Uterus (tissue), 3 donors: ENCODE measurements at regions not wholly inside any gene's neighbourhood (a gene's known extent, or its start where the extent isn't known, plus 50 kb on each side); places are given as distances from the start of the nearest gene placed in this dataset.

ENCODE experiments used
- DNase-seq, 2 donors: peaks; one replicate each; pipeline ENCODE4 v3.0.0-alpha.2; 2019 to 2020
- H3K27ac ChIP-seq, 2 donors: fragments of 200-600 bp; sonication (generic); 1 replicate in 1 of 2; 2 replicates in 1 of 2; pipeline ENCODE4 v1.5.1; 2016 to 2018
- H3K27me3 ChIP-seq, 2 donors: fragments of 200-600 bp; sonication (generic); one replicate each; pipeline ENCODE4 v1.5.1; 2018 to 2019; ENCODE audit warnings: control low read depth in 1 of 2
- H3K36me3 ChIP-seq, 2 donors: fragments of 200-600 bp; sonication (generic); one replicate each; pipeline ENCODE4 v1.5.1; 2019; ENCODE audit warnings: control low read depth in 1 of 2
- H3K4me1 ChIP-seq, 2 donors: fragments of 200-600 bp; sonication (generic); one replicate each; pipeline ENCODE4 v1.5.1; 2018 to 2019; ENCODE audit warnings: control low read depth in 1 of 2
- H3K4me3 ChIP-seq, 2 donors: fragments of 200-600 bp; sonication (generic); 1 replicate in 1 of 2; 2 replicates in 1 of 2; pipeline ENCODE4 v1.5.1; 2018 to 2019; ENCODE audit warnings: mild to moderate bottlenecking in 1 of 2
- H3K9me3 ChIP-seq, 2 donors: fragments of 200-600 bp; sonication (generic); one replicate each; pipeline ENCODE4 v1.5.1; 2019; ENCODE audit warnings: control low read depth in 1 of 2
- POLR2A ChIP-seq, 2 donors: fragments of 450-650 bp; IDR thresholded peaks; one replicate each; pipeline ENCODE4 v1.6.1; 2016; ENCODE audit warnings: antibody characterized with exemption in 2 of 2, mild to moderate bottlenecking in 1 of 2, moderate library complexity in 1 of 2
- intact Hi-C: fragments of 100-400 bp; cut with DNase I; formaldehyde crosslinking; loops from one replicate; pipeline ENCODE4 v1.15.1; 2023; ENCODE audit warnings: low total_unique reads
- TF ChIP-seq, protein P1 (sequence below), 4 experiments: fragments of 200-600 bp in 2 of 4; fragments of 450-650 bp in 2 of 4; sonication (generic) in 2 of 4; IDR thresholded peaks; one replicate each; pipeline ENCODE4 v1.5.1; 2016 to 2019; ENCODE audit warnings: antibody characterized with exemption in 4 of 4, mild to moderate bottlenecking in 2 of 4, moderate library complexity in 1 of 4
- donor health status: DM: yes; HTN: yes; CAD: no.

DNA sequence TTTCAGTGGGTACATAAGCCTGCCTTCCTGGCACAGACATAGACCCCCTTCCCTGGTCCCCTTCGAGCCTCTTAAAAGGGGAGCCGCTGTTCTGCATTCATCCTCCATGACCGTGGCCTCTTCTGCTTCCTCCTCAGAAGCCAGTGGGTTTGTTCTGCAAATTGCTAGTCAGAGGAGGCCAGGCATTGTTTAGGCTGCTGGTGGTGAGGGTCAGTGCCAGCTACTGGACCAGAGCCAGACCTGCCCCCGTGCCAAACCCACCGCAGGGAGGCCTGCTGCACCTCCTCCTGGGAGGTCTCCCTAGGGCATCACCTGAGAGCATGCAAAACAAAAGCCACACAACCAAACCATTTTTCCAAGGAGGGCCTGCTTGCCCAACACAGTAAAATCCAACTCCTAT lies 178.4 kb downstream of the MIS18A start:
- no peak for DNase-seq
- H3K9me3 ChIP-seq: no peaks in the 10 kb centered on the region
- H3K4me3 ChIP-seq: no peak overlapping the region
- no peaks in the 10 kb centered on the region for H3K36me3 ChIP-seq
- no peak overlapping the region for H3K27ac ChIP-seq
- intact Hi-C loops: no loop called here
- no peaks in the 10 kb centered on the region for H3K4me1 ChIP-seq
- no peaks in the 10 kb centered on the region for H3K27me3 ChIP-seq
- TF ChIP-seq POLR2A (IDR thresholded peaks at IDR 0.05): no peak
- TF ChIP-seq, protein P1, sequence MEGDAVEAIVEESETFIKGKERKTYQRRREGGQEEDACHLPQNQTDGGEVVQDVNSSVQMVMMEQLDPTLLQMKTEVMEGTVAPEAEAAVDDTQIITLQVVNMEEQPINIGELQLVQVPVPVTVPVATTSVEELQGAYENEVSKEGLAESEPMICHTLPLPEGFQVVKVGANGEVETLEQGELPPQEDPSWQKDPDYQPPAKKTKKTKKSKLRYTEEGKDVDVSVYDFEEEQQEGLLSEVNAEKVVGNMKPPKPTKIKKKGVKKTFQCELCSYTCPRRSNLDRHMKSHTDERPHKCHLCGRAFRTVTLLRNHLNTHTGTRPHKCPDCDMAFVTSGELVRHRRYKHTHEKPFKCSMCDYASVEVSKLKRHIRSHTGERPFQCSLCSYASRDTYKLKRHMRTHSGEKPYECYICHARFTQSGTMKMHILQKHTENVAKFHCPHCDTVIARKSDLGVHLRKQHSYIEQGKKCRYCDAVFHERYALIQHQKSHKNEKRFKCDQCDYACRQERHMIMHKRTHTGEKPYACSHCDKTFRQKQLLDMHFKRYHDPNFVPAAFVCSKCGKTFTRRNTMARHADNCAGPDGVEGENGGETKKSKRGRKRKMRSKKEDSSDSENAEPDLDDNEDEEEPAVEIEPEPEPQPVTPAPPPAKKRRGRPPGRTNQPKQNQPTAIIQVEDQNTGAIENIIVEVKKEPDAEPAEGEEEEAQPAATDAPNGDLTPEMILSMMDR (IDR thresholded peaks at IDR 0.05): no peak

DNA sequence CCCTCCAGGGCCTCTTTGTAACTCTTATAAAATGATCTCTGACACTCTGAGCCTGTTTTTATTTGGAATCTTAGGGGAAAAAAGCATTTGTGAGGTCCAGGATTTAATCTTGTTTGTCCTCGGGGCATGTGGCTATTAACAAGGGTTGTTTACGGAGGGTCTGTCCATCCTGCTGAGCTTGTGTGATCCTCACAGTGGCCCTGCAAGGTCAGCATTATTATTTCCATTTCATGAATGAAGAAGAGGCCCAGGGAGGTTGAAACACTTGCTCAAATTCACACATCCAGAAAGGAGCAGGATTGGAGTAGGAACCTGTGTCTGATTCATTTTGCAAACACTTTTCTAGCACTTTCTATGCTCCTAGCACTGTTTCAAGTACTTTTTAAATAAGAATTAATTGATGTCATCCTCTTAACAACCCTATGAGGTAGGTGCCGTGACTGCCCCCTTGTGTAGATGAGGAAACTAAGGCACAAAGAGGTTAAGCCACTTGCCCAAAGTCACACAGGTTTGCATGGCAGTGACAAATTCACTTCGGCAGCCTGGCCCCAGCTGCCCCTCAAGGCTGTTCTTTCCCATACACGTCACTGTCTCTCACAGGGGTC lies 178.9 kb downstream of the MIS18A start:
- no peak for TF ChIP-seq POLR2A (IDR thresholded peaks at IDR 0.05)
- TF ChIP-seq, protein P1 (IDR thresholded peaks at IDR 0.05): no peak
- Histone ChIP-seq H3K4me1 (no peaks in the 10 kb centered on the region), H3K27me3 (no peaks in the 10 kb centered on the region), H3K9me3 (no peaks in the 10 kb centered on the region), H3K36me3 (no peaks in the 10 kb centered on the region), H3K27ac (no peak overlapping the region), H3K4me3 (no peak overlapping the region)
- intact Hi-C loops: no loop called here
- DNase-seq: no peak

DNA sequence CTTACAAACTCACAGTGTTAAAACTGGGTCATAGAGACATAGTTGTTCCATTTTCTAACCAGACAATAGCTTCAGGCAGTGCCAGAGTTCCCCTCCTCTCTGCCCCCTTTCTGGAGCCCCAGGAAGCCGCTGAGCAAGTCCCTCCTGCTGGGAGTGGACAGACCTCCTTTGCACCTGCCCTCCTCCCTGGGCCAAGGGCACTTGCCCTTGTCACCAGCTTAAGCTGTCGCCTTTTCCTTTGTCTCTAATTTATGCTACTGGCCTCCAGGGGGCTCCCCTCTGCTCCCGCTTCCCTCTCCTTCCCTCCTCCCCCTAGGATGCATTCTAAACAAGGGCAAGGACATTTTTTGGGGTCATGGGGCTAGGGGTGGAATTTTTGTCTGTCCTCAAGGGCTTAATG lies 182.4 kb downstream of the MIS18A start:
- no peaks in the 10 kb centered on the region for H3K27me3 ChIP-seq
- H3K36me3 ChIP-seq: no peaks in the 10 kb centered on the region
- no peak for DNase-seq
- H3K27ac ChIP-seq: no peak overlapping the region
- TF ChIP-seq, protein P1 (IDR thresholded peaks at IDR 0.05): no peak
- no peak for TF ChIP-seq POLR2A (IDR thresholded peaks at IDR 0.05)
- no peaks in the 10 kb centered on the region for H3K9me3 ChIP-seq
- H3K4me3 ChIP-seq: no peak overlapping the region
- intact Hi-C loops: no loop called here
- no peaks in the 10 kb centered on the region for H3K4me1 ChIP-seq

DNA sequence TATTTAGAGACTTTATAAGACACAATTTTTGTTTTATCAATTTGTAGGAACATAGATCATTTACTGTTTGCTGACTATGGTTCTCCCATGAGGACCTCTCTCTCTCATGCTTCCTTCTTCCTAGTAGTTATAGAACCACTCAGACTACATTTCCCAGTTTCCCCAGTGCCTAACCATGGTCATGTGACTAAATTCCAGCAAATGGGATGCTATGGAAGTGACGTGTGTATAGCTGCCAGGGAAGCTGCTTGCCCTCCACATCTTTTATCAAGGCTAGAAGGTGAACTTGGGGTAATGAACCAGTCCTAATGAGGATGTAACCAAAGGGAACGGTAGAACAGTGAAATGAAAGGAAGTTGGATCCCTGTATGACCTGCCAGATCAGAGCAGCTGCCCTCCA lies 184.0 kb downstream of the MIS18A start:
- Histone ChIP-seq H3K27ac (no peak overlapping the region), H3K36me3 (no peaks in the 10 kb centered on the region), H3K9me3 (no peaks in the 10 kb centered on the region), H3K4me3 (no peak overlapping the region), H3K27me3 (no peaks in the 10 kb centered on the region), H3K4me1 (no peaks in the 10 kb centered on the region)
- no peak for DNase-seq
- TF ChIP-seq, protein P1 (IDR thresholded peaks at IDR 0.05): no peak
- no peak for TF ChIP-seq POLR2A (IDR thresholded peaks at IDR 0.05)
- intact Hi-C loops: no loop called here

DNA sequence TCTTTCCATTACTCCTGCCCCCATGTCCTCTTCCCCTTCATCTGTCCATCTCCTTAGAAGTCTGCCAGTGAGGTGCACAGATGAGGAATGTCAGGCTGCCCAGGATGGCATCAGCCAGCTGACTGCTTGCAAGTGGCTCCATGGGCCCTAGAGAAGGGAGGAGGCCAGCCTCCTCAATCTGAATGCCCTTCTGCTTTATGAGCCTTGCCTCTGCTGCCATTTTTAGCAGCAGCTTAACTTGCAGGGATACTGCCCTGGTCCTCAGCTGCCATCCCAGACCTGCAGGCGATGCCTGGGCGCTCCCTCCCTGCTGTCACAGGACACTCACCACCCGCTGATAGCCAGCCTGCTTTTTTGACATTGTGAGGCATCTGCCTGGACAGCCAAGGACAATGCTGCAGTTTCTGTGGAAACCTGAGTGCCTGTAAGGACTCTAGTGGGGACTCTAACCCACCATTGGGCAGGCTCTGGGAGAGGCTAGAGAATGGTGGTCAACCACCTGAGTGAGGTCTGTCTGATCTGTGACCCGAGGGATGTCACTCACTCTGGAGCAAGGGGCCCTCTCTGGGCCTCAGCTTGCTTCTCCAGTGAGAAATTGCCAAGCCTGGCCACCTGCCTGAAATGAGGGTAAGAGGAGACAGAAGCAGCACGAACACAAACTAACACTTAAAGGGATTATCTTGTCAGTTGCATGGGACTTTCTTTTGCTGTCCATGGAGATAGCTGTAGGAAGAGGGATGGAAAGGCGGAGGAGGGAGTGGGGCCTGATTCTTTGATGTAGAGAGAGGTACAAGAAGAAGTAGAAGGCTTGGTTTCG lies 185.0 kb downstream of the MIS18A start:
- H3K9me3 ChIP-seq: no peaks in the 10 kb centered on the region
- H3K4me3 ChIP-seq: no peak overlapping the region
- H3K4me1 ChIP-seq: no peaks in the 10 kb centered on the region
- TF ChIP-seq, protein P1 (IDR thresholded peaks at IDR 0.05): no peak
- TF ChIP-seq POLR2A (IDR thresholded peaks at IDR 0.05): no peak
- no peak for DNase-seq
- intact Hi-C loops: no loop called here
- no peaks in the 10 kb centered on the region for H3K36me3 ChIP-seq
- H3K27ac ChIP-seq: no peak overlapping the region
- H3K27me3 ChIP-seq: no peaks in the 10 kb centered on the region
